Effector memory CD4-positive, alpha-beta T cell (primary cell): ENCODE measurements at regions not wholly inside any gene's neighbourhood (a gene's known extent, or its start where the extent isn't known, plus 50 kb on each side); places are given as distances from the start of the nearest gene placed in this dataset.

Source experiments
- DNase-seq, 3 donors: peaks; one replicate each; pipeline ENCODE4 v3.0.0-alpha.2; 2020
- H3K27ac ChIP-seq: 2 replicates; pipeline ENCODE4 v1.7.0; 2013; ENCODE audit warnings: mild to moderate bottlenecking, low read length, moderate library complexity; ENCODE audit not compliant: insufficient read depth, poor library complexity, severe bottlenecking
- H3K27me3 ChIP-seq: replicated peaks from 2 replicates; pipeline ENCODE4 v1.7.0; 2013; ENCODE audit warnings: mild to moderate bottlenecking, low read length; ENCODE audit not compliant: insufficient read depth, control insufficient read depth, poor library complexity, severe bottlenecking
- H3K36me3 ChIP-seq: 2 replicates; pipeline ENCODE4 v1.7.0; 2013; ENCODE audit warnings: mild to moderate bottlenecking, low read length, moderate library complexity; ENCODE audit not compliant: control insufficient read depth, insufficient read depth
- H3K4me1 ChIP-seq: 2 replicates; pipeline ENCODE4 v1.7.0; 2013; ENCODE audit warnings: low read length, mild to moderate bottlenecking; ENCODE audit not compliant: control insufficient read depth, insufficient read depth, poor library complexity, severe bottlenecking
- H3K4me3 ChIP-seq: 2 replicates; pipeline ENCODE4 v1.7.0; 2013; ENCODE audit warnings: low read length, low read depth, mild to moderate bottlenecking; ENCODE audit not compliant: insufficient read depth, poor library complexity, severe bottlenecking
- H3K9me3 ChIP-seq: 2 replicates; pipeline ENCODE4 v1.7.0; 2013; ENCODE audit warnings: mild to moderate bottlenecking, low read length, moderate library complexity; ENCODE audit not compliant: control insufficient read depth

- no peaks in the 10 kb centered on the region for H3K27me3 ChIP-seq
- no peaks in the 10 kb centered on the region for H3K4me1 ChIP-seq
- H3K27ac ChIP-seq: no peak overlapping the region
- no peak overlapping the region for H3K4me3 ChIP-seq
- H3K36me3 ChIP-seq: no peaks in the 10 kb centered on the region
- H3K9me3 ChIP-seq: no peaks in the 10 kb centered on the region
- DNase-seq: no peak
These were observed 183.7 kb downstream of the RGS3 start for GRCh38 chr9:113646946-113647914.

- Histone ChIP-seq H3K4me1 (no peaks in the 10 kb centered on the region), H3K36me3 (no peaks in the 10 kb centered on the region), H3K4me3 (no peak overlapping the region), H3K27ac (no peak overlapping the region), H3K27me3 (no peaks in the 10 kb centered on the region), H3K9me3 (no peaks in the 10 kb centered on the region)
- DNase-seq: no peak
These were observed 184.5 kb downstream of the RGS3 start for GRCh38 chr9:113648048-113648447.

- Histone ChIP-seq H3K4me1 (no peaks in the 10 kb centered on the region), H3K27ac (no peak overlapping the region), H3K4me3 (no peak overlapping the region), H3K9me3 (no peaks in the 10 kb centered on the region), H3K36me3 (no peaks in the 10 kb centered on the region), H3K27me3 (no peaks in the 10 kb centered on the region)
- no peak for DNase-seq
These were observed 185.1 kb downstream of the RGS3 start for GRCh38 chr9:113648586-113648985.

- no peaks in the 10 kb centered on the region for H3K9me3 ChIP-seq
- no peak overlapping the region for H3K27ac ChIP-seq
- no peaks in the 10 kb centered on the region for H3K4me1 ChIP-seq
- H3K4me3 ChIP-seq: no peak overlapping the region
- no peaks in the 10 kb centered on the region for H3K36me3 ChIP-seq
- no peaks in the 10 kb centered on the region for H3K27me3 ChIP-seq
- DNase-seq: no peak
These were observed 185.5 kb downstream of the RGS3 start for GRCh38 chr9:113649054-113649453.

GRCh38 chr9:113649855-113650206, 186.3 kb downstream of the RGS3 start:
- DNase-seq: no peak
- H3K9me3 ChIP-seq: no peaks in the 10 kb centered on the region
- H3K27me3 ChIP-seq: no peaks in the 10 kb centered on the region
- no peaks in the 10 kb centered on the region for H3K4me1 ChIP-seq
- no peak overlapping the region for H3K27ac ChIP-seq
- no peak overlapping the region for H3K4me3 ChIP-seq
- no peaks in the 10 kb centered on the region for H3K36me3 ChIP-seq

GRCh38 chr9:113650207-113651131, 186.9 kb downstream of the RGS3 start:
- no peaks in the 10 kb centered on the region for H3K4me1 ChIP-seq
- H3K36me3 ChIP-seq: no peaks in the 10 kb centered on the region
- no peak overlapping the region for H3K4me3 ChIP-seq
- no peak for DNase-seq
- H3K27ac ChIP-seq: no peak overlapping the region
- H3K9me3 ChIP-seq: no peaks in the 10 kb centered on the region
- H3K27me3 ChIP-seq: no peaks in the 10 kb centered on the region

- no peak for DNase-seq
- H3K9me3 ChIP-seq: no peaks in the 10 kb centered on the region
- H3K4me1 ChIP-seq: no peaks in the 10 kb centered on the region
- no peaks in the 10 kb centered on the region for H3K36me3 ChIP-seq
- no peak overlapping the region for H3K4me3 ChIP-seq
- no peaks in the 10 kb centered on the region for H3K27me3 ChIP-seq
- H3K27ac ChIP-seq: no peak overlapping the region
These were observed 188.4 kb downstream of the RGS3 start for GRCh38 chr9:113651896-113652295.

- DNase-seq: no peak
These were observed 189.0 kb downstream of the RGS3 start for GRCh38 chr9:113652355-113653152.

GRCh38 chr9:113653746-113654604, 190.4 kb downstream of the RGS3 start:
- no peak overlapping the region for H3K27ac ChIP-seq
- no peaks in the 10 kb centered on the region for H3K9me3 ChIP-seq
- no peaks in the 10 kb centered on the region for H3K27me3 ChIP-seq
- H3K36me3 ChIP-seq: no peaks in the 10 kb centered on the region
- DNase-seq: no peak
- no peaks in the 10 kb centered on the region for H3K4me1 ChIP-seq
- no peak overlapping the region for H3K4me3 ChIP-seq

More at GRCh38 chr9:113652355-113653152, 189.0 kb downstream of the RGS3 start:
- Histone ChIP-seq H3K36me3 (no peaks in the 10 kb centered on the region), H3K4me3 (no peak overlapping the region), H3K27ac (no peak overlapping the region), H3K27me3 (no peaks in the 10 kb centered on the region), H3K4me1 (no peaks in the 10 kb centered on the region), H3K9me3 (no peaks in the 10 kb centered on the region)
